HK-2 (cell line): ENCODE measurements at regions not wholly inside any gene's neighbourhood (a gene's known extent, or its start where the extent isn't known, plus 50 kb on each side); places are given as distances from the start of the nearest gene placed in this dataset.
"Not testable (repeated sequence)": the region's sequence is repeated elsewhere in the genome, so short reads cannot be mapped to it uniquely, and the experiment has no call there.

Experiments
- DNase-seq: peaks from one replicate; pipeline ENCODE4 v3.0.0-alpha.2; 2018; ENCODE audit not compliant: unreplicated experiment

GRCh38 chr12:126899926-126900792, 1366.8 kb upstream of the TMEM132C start:
- DNase-seq = no peak

GRCh38 chr12:126903027-126903876, 1363.7 kb upstream of the TMEM132C start:
- DNase-seq = no peak

- no peak for DNase-seq
Measured at GRCh38 chr12:126905752-126906151, 1361.2 kb upstream of the TMEM132C start.

GRCh38 chr12:126907900-126908764, 1358.8 kb upstream of the TMEM132C start:
- no peak for DNase-seq

- no peak for DNase-seq
Measured at GRCh38 chr12:126908765-126909142, 1358.2 kb upstream of the TMEM132C start.

- DNase-seq = no peak
Measured at GRCh38 chr12:126910570-126910969, 1356.4 kb upstream of the TMEM132C start.

GRCh38 chr12:126912111-126912510, 1354.9 kb upstream of the TMEM132C start:
- no peak for DNase-seq

GRCh38 chr12:126914170-126914793, 1352.7 kb upstream of the TMEM132C start:
- no peak for DNase-seq

GRCh38 chr12:126915309-126915708, 1351.7 kb upstream of the TMEM132C start:
- no peak for DNase-seq

GRCh38 chr12:126926023-126926594, 1340.9 kb upstream of the TMEM132C start:
- no peak for DNase-seq

- no peak for DNase-seq
Measured at GRCh38 chr12:126930234-126930633, 1336.7 kb upstream of the TMEM132C start.

- no peak for DNase-seq
Measured at GRCh38 chr12:126932156-126932555, 1334.8 kb upstream of the TMEM132C start.

GRCh38 chr12:126935435-126935834, 1331.5 kb upstream of the TMEM132C start:
- no peak for DNase-seq

- DNase-seq = peak; percentile 3
Measured at GRCh38 chr12:126936181-126936851, 1330.7 kb upstream of the TMEM132C start.

- no peak for DNase-seq
Measured at GRCh38 chr12:126937431-126937830, 1329.5 kb upstream of the TMEM132C start.

- DNase-seq = no peak
Measured at GRCh38 chr12:126944684-126945083, 1322.3 kb upstream of the TMEM132C start.

GRCh38 chr12:126946958-126947357, 1320.0 kb upstream of the TMEM132C start:
- DNase-seq = not testable (repeated sequence)

GRCh38 chr12:126949558-126949957, 1317.4 kb upstream of the TMEM132C start:
- no peak for DNase-seq

- DNase-seq = no peak
Measured at GRCh38 chr12:126950266-126950665, 1316.7 kb upstream of the TMEM132C start.
